CD14-positive monocyte (primary cell): ENCODE measurements at regions not wholly inside any gene's neighbourhood (a gene's known extent, or its start where the extent isn't known, plus 50 kb on each side); places are given as distances from the start of the nearest gene placed in this dataset.

Experiments
- DNase-seq, 3 donors: peaks; one replicate each; pipeline ENCODE4 v3.0.0-alpha.2; 2011 to 2022
- H2AFZ ChIP-seq: 2 replicates; pipeline ENCODE4 v1.6.0; 2012; ENCODE audit warnings: mild to moderate bottlenecking, low read depth, low read length, inconsistent platforms; ENCODE audit not compliant: insufficient read depth, poor library complexity, severe bottlenecking
- H3K27ac ChIP-seq, 2 donors: 1 replicate in 1 of 2; 2 replicates in 1 of 2; pipeline ENCODE4 v1.5.1; 2012 to 2013; ENCODE audit warnings: low read length in 2 of 2, control low read depth in 1 of 2, inconsistent platforms in 1 of 2, low read depth in 1 of 2, mild to moderate bottlenecking in 1 of 2
- H3K27me3 ChIP-seq, 2 donors: one replicate each; pipeline versions ENCODE4 v1.6.0 to v1.6.1; 2011 to 2013; ENCODE audit warnings: low read length in 2 of 2; ENCODE audit not compliant: control insufficient read depth in 2 of 2, insufficient read depth in 2 of 2
- H3K36me3 ChIP-seq, 2 donors: replicated peaks in 1 of 2; 1 replicate in 1 of 2; 2 replicates in 1 of 2; pipeline versions ENCODE4 v1.5.1 to v1.6.1; 2012 to 2013; ENCODE audit warnings: low read length in 2 of 2, control low read depth in 1 of 2, inconsistent platforms in 1 of 2, mild to moderate bottlenecking in 1 of 2; ENCODE audit not compliant: insufficient read depth in 2 of 2, control insufficient read depth in 1 of 2
- H3K4me1 ChIP-seq, 2 donors: 1 replicate in 1 of 2; 2 replicates in 1 of 2; pipeline versions ENCODE4 v1.5.1 to v1.6.1; 2012 to 2013; ENCODE audit warnings: low read length in 2 of 2, control low read depth in 1 of 2, inconsistent platforms in 1 of 2, mild to moderate bottlenecking in 1 of 2, moderate library complexity in 1 of 2; ENCODE audit not compliant: insufficient read depth in 2 of 2, control insufficient read depth in 1 of 2
- H3K4me2 ChIP-seq: replicated peaks from 2 replicates; pipeline ENCODE3; 2012; ENCODE audit warnings: low read length, moderate library complexity, mild to moderate bottlenecking; ENCODE audit not compliant: poor library complexity, severe bottlenecking; ENCODE audit errors: extremely low read depth
- H3K4me3 ChIP-seq, 3 experiments: fragments of 200-600 bp in 1 of 3; sonication (generic) in 1 of 3; replicated peaks in 1 of 3; 1 replicate in 2 of 3; 2 replicates in 1 of 3; pipeline ENCODE4 v1.5.1; 2011 to 2013; ENCODE audit warnings: low read length in 3 of 3, mild to moderate bottlenecking in 3 of 3, control low read depth in 2 of 3, low read depth in 2 of 3, inconsistent platforms in 1 of 3, moderate library complexity in 1 of 3
- H3K79me2 ChIP-seq: 2 replicates; pipeline ENCODE4 v1.6.0; 2012; ENCODE audit warnings: mild to moderate bottlenecking, control low read depth, inconsistent platforms, low read length, moderate library complexity; ENCODE audit not compliant: insufficient read depth
- H3K9ac ChIP-seq: 2 replicates; pipeline ENCODE4 v1.6.0; 2017; ENCODE audit warnings: low read length, mild to moderate bottlenecking; ENCODE audit not compliant: insufficient read depth, poor library complexity, severe bottlenecking
- H3K9me3 ChIP-seq, 2 donors: replicated peaks in 1 of 2; 1 replicate in 1 of 2; 2 replicates in 1 of 2; pipeline versions ENCODE4 v1.5.1 to v1.6.1; 2012 to 2013; ENCODE audit warnings: low read length in 2 of 2, control low read depth in 1 of 2; ENCODE audit not compliant: control insufficient read depth in 1 of 2, insufficient read depth in 1 of 2
- H4K20me1 ChIP-seq: 2 replicates; pipeline ENCODE4 v1.6.0; 2012; ENCODE audit warnings: mild to moderate bottlenecking, low read length, control low read depth, moderate library complexity; ENCODE audit not compliant: insufficient read depth
- H3K27ac Mint-ChIP-seq, 7 donors: one replicate each; pipeline ENCODE4 v1.8.0; 2020; ENCODE audit warnings: mild to moderate bottlenecking in 7 of 7, mixed read lengths in 7 of 7, moderate library complexity in 6 of 7, inconsistent platforms in 2 of 7
- H3K27me3 Mint-ChIP-seq, 3 donors: one replicate each; pipeline ENCODE4 v1.8.0; 2021 to 2022; ENCODE audit warnings: low read depth in 3 of 3, mild to moderate bottlenecking in 3 of 3, mixed read lengths in 3 of 3, moderate library complexity in 3 of 3, inconsistent platforms in 1 of 3
- H3K36me3 Mint-ChIP-seq, 2 donors: one replicate each; pipeline ENCODE4 v1.8.0; 2020; ENCODE audit warnings: mixed read lengths in 2 of 2, inconsistent platforms in 1 of 2, mild to moderate bottlenecking in 1 of 2
- H3K4me1 Mint-ChIP-seq: one replicate; pipeline ENCODE4 v1.8.0; 2020; ENCODE audit warnings: mild to moderate bottlenecking, mixed read lengths
- H3K4me3 Mint-ChIP-seq, 2 donors: one replicate each; pipeline ENCODE4 v1.8.0; 2020; ENCODE audit warnings: mild to moderate bottlenecking in 2 of 2, mixed read lengths in 2 of 2, moderate library complexity in 1 of 2
- H3K9me3 Mint-ChIP-seq, 7 donors: one replicate each; pipeline ENCODE4 v1.8.0; 2020 to 2022; ENCODE audit warnings: mixed read lengths in 7 of 7, mild to moderate bottlenecking in 6 of 7, moderate library complexity in 6 of 7, inconsistent platforms in 2 of 7
- CTCF ChIP-seq: fragments of 200-600 bp; IDR thresholded peaks from one replicate; pipeline ENCODE4 v1.8.0; 2022; ENCODE audit warnings: antibody characterized with exemption, mild to moderate bottlenecking
- WGBS: methylation state at CpG from one replicate; pipeline ENCODE4 v1.1.5; 2013; ENCODE audit warnings: missing lambda C conversion rate; ENCODE audit not compliant: insufficient coverage; 5-methylcytosine and 5-hydroxymethylcytosine counted together
- intact Hi-C, 2 donors: fragments of 100-400 bp; cut with micrococcal nuclease; formaldehyde crosslinking; loops; one replicate each; pipeline versions ENCODE4 v1.15.0 to v1.15.1; 2023

DNA sequence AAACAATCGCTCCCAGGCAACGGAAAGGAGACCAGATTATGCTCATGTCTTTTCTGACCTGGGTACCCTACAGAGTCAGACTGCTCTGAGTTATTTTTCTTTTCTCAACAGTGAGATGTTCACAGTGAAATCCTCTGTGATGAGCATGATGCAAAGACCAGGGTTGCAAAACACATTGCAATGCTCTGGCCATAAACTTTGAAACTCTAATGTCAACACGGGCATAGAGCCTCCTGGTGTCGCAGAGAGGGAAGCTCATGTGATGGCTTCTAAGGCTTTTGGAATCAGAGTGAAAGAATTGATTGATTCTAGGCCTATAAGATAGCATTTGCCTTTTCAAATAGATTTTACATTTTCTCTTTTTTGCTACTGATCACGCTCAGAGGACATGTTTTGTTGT, 193.4 kb downstream of the RASSF9 start:
- Histone ChIP-seq H3K9me3 (no peaks in the 10 kb centered on the region), H3K27me3 (no peaks in the 10 kb centered on the region), H3K27ac (no peak overlapping the region), H3K9ac (no peak overlapping the region), H3K79me2 (no peaks in the 10 kb centered on the region), H3K4me1 (no peaks in the 10 kb centered on the region), H4K20me1 (no peaks in the 10 kb centered on the region), H2AFZ (no peak overlapping the region), H3K36me3 (no peaks in the 10 kb centered on the region), H3K4me2 (no peak overlapping the region), H3K4me3 (no peak overlapping the region)
- no peak for DNase-seq
- H3K27ac Mint-ChIP-seq: no peak overlapping the region
- H3K27me3 Mint-ChIP-seq: peaks cover 0 to 2% (median 0%) of the 10 kb centered on the region in 3 donors
- H3K4me1 Mint-ChIP-seq: no peaks in the 10 kb centered on the region
- H3K36me3 Mint-ChIP-seq: no peaks in the 10 kb centered on the region
- TF ChIP-seq CTCF: no peak
- intact Hi-C loops: no loop called here
- peaks cover 0 to 2% (median 0%) of the 10 kb centered on the region in 7 donors for H3K9me3 Mint-ChIP-seq
- 83% methylated on average over 2 of the region's 5 CpGs for WGBS
- H3K4me3 Mint-ChIP-seq: no peak overlapping the region

DNA sequence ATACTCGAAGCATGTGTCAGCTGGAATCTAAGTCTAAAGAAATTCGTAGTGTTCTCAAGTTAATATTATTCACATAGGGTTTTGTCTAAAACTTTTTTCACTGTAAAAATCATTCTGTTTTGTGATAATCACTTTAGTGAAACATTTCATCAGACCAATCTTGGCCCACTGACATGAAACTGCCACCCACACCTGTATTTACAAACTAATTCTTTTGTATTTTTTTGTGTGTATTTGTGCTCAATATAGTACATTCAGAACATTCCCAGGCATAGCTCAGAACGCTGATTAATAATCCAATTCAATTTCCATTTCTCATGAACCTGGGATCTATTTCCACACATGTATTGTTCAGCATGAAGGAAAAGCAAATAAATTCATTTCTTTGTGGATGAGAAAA, 191.7 kb downstream of the RASSF9 start:
- Histone ChIP-seq H4K20me1 (no peaks in the 10 kb centered on the region), H3K27ac (no peak overlapping the region), H2AFZ (no peak overlapping the region), H3K4me3 (no peak overlapping the region), H3K4me2 (no peak overlapping the region), H3K9ac (no peak overlapping the region), H3K27me3 (no peaks in the 10 kb centered on the region), H3K9me3 (no peaks in the 10 kb centered on the region), H3K36me3 (no peaks in the 10 kb centered on the region), H3K4me1 (no peaks in the 10 kb centered on the region), H3K79me2 (no peaks in the 10 kb centered on the region)
- Mint-ChIP-seq H3K4me1 (no peaks in the 10 kb centered on the region), H3K27ac (no peak overlapping the region), H3K36me3 (no peaks in the 10 kb centered on the region), H3K4me3 (no peak overlapping the region), H3K9me3 (peaks cover 0 to 1% (median 0%) of the 10 kb centered on the region in 7 donors), H3K27me3 (peaks cover 0 to 2% (median 2%) of the 10 kb centered on the region in 3 donors)
- intact Hi-C loops: no loop called here
- WGBS: no CpG with 5 or more reads among the region's 3 CpGs
- TF ChIP-seq CTCF: no peak
- DNase-seq: no peak
